Keratinocyte (primary cell): ENCODE measurements at regions not wholly inside any gene's neighbourhood (a gene's known extent, or its start where the extent isn't known, plus 50 kb on each side); places are given as distances from the start of the nearest gene placed in this dataset.

Experiments used
- DNase-seq: peaks from one replicate; pipeline ENCODE4 v3.0.0-alpha.2; 2011; ENCODE audit warnings: low read depth, missing footprints, low spot score
- FAIRE-seq: peaks from 2 replicates; lab custom pipeline; 2011; peaks lifted over from hg19 to GRCh38; lab: Jason Lieb, UNC
- H2AFZ ChIP-seq: 2 replicates; pipeline ENCODE4 v1.6.0; 2012; ENCODE audit warnings: low read length, control low read depth, inconsistent platforms; ENCODE audit not compliant: control insufficient read depth
- H3K27ac ChIP-seq: 2 replicates; pipeline ENCODE4 v1.5.1; 2011; ENCODE audit warnings: low read length; ENCODE audit not compliant: control insufficient read depth, insufficient read depth
- H3K27me3 ChIP-seq: 3 replicates; pipeline ENCODE4 v1.6.0; 2011; ENCODE audit warnings: low read length; ENCODE audit not compliant: control insufficient read depth, insufficient read depth; ENCODE audit errors: extremely low read depth
- H3K36me3 ChIP-seq, 2 experiments: 2 replicates in 1 of 2; 3 replicates in 1 of 2; pipeline ENCODE4 v1.5.1; 2011; ENCODE audit warnings: low read length in 2 of 2, mild to moderate bottlenecking in 1 of 2; ENCODE audit not compliant: control insufficient read depth in 2 of 2, insufficient read depth in 2 of 2; ENCODE audit errors: extremely low read depth in 1 of 2
- H3K4me1 ChIP-seq: 3 replicates; pipeline ENCODE4 v1.5.1; 2011; ENCODE audit warnings: low read length; ENCODE audit not compliant: control insufficient read depth, insufficient read depth; ENCODE audit errors: extremely low read depth
- H3K4me2 ChIP-seq: 3 replicates; pipeline ENCODE4 v1.6.0; 2011; ENCODE audit warnings: low read depth, low read length; ENCODE audit not compliant: control insufficient read depth, insufficient read depth; ENCODE audit errors: extremely low read depth
- H3K4me3 ChIP-seq, 3 experiments: fragments of 200-600 bp in 1 of 3; sonication (generic) in 1 of 3; 2 replicates in 2 of 3; 3 replicates in 1 of 3; pipeline ENCODE4 v1.5.1; 2011 to 2016; ENCODE audit warnings: low read length in 3 of 3, mild to moderate bottlenecking in 3 of 3, control low read depth in 2 of 3, inconsistent platforms in 1 of 3, low read depth in 1 of 3, mixed read lengths in 1 of 3, mixed run types in 1 of 3, moderate library complexity in 1 of 3; ENCODE audit not compliant: control insufficient read depth in 2 of 3, insufficient read depth in 2 of 3; ENCODE audit errors: extremely low read depth in 1 of 3
- H3K79me2 ChIP-seq: 2 replicates; pipeline ENCODE4 v1.6.0; 2012; ENCODE audit warnings: low read length; ENCODE audit not compliant: control insufficient read depth, insufficient read depth
- H3K9ac ChIP-seq: 3 replicates; pipeline ENCODE4 v1.6.0; 2011; ENCODE audit warnings: low read length; ENCODE audit not compliant: control insufficient read depth, insufficient read depth; ENCODE audit errors: extremely low read depth
- H3K9me1 ChIP-seq: 3 replicates; pipeline ENCODE4 v1.6.0; 2011; ENCODE audit warnings: low read length; ENCODE audit not compliant: control insufficient read depth, insufficient read depth; ENCODE audit errors: extremely low read depth
- H3K9me3 ChIP-seq: 2 replicates; pipeline ENCODE4 v1.5.1; 2012; ENCODE audit warnings: low read depth, low read length; ENCODE audit not compliant: control insufficient read depth
- H4K20me1 ChIP-seq: 3 replicates; pipeline ENCODE4 v1.6.0; 2011; ENCODE audit warnings: low read length; ENCODE audit not compliant: control insufficient read depth, insufficient read depth; ENCODE audit errors: extremely low read depth
- CTCF ChIP-seq, 3 experiments: IDR thresholded peaks in 1 of 3; conservative IDR thresholded peaks in 1 of 3; optimal IDR thresholded peaks in 1 of 3; 2 replicates in 2 of 3; 3 replicates in 1 of 3; pipeline versions ENCODE3 to v1.5.1; 2011; ENCODE audit warnings: low read length in 3 of 3, mild to moderate bottlenecking in 3 of 3, moderate library complexity in 2 of 3, control low read depth in 1 of 3, inconsistent platforms in 1 of 3; ENCODE audit not compliant: insufficient read depth in 2 of 3; ENCODE audit errors: extremely low read depth in 1 of 3
- EZH2 ChIP-seq: IDR thresholded peaks from one replicate; pipeline ENCODE4 v1.6.1; 2012; ENCODE audit warnings: inconsistent platforms, mild to moderate bottlenecking, low read length, moderate library complexity
- dilution Hi-C: fragments of 300-500 bp; cut with MboI; formaldehyde crosslinking; loops from one replicate; pipeline ENCODE4 v1.7.0; 2020; ENCODE audit warnings: low sequenced_read_pairs; ENCODE audit not compliant: extremely low pct_ligation_motif_present

GRCh38 chr3:124597979-124598378 is 132.3 kb upstream of the UMPS start:
- FAIRE-seq, result no peak

GRCh38 chr3:124599147-124599765 is 131.0 kb upstream of the UMPS start:
- FAIRE-seq (no peak), DNase-seq (no peak)
- Histone ChIP-seq H3K27me3 (peaks cover 3% of the 10 kb centered on the region), H3K9ac (no peak overlapping the region), H3K27ac (no peak overlapping the region), H3K9me3 (no peaks in the 10 kb centered on the region), H3K36me3 (no peaks in the 10 kb centered on the region), H4K20me1 (no peaks in the 10 kb centered on the region), H3K79me2 (no peaks in the 10 kb centered on the region), H3K4me2 (no peak overlapping the region), H3K4me3 (no peak overlapping the region), H3K9me1 (no peaks in the 10 kb centered on the region), H2AFZ (no peak overlapping the region), H3K4me1 (peaks cover 7% of the 10 kb centered on the region)
- no peak for TF ChIP-seq CTCF (optimal IDR thresholded peaks at IDR 0.05 in 1 of 3, IDR thresholded peaks at IDR 0.05 in 1 of 3, conservative IDR thresholded peaks at IDR 0.05 in 1 of 3; ENCODE audit: extremely low read depth in 1 of 3, insufficient read depth in 2 of 3, low read length in 3 of 3)
- TF ChIP-seq EZH2, result no peak
- dilution Hi-C loops, result no loop called here

More at GRCh38 chr3:124597979-124598378, 132.3 kb upstream of the UMPS start:
- Histone ChIP-seq H2AFZ (no peak overlapping the region), H3K79me2 (no peaks in the 10 kb centered on the region), H4K20me1 (no peaks in the 10 kb centered on the region), H3K4me2 (no peak overlapping the region), H3K27me3 (peaks cover 3% of the 10 kb centered on the region), H3K27ac (no peak overlapping the region), H3K4me1 (peaks cover 14% of the 10 kb centered on the region), H3K4me3 (no peak overlapping the region), H3K9me3 (no peaks in the 10 kb centered on the region), H3K36me3 (no peaks in the 10 kb centered on the region), H3K9me1 (no peaks in the 10 kb centered on the region), H3K9ac (no peak overlapping the region)
- TF ChIP-seq EZH2 (no peak), CTCF (optimal IDR thresholded peaks at IDR 0.05 in 1 of 3, IDR thresholded peaks at IDR 0.05 in 1 of 3, conservative IDR thresholded peaks at IDR 0.05 in 1 of 3; ENCODE audit: extremely low read depth in 1 of 3, insufficient read depth in 2 of 3, low read length in 3 of 3) (no peak)
- no peak for DNase-seq
- dilution Hi-C loops, result no loop called here
